Endothelial cell of umbilical vein (primary cell): ENCODE measurements at regions not wholly inside any gene's neighbourhood (a gene's known extent, or its start where the extent isn't known, plus 50 kb on each side); places are given as distances from the start of the nearest gene placed in this dataset.

Experiments
- BruUV-seq: library from RNA; stranded (reverse); fragments of 400-500 nt; replicated peaks from 2 replicates; lab custom pipeline; 2021; lab: Mats Ljungman, UMichigan
- CTCF ChIA-PET: fragments of 300-600, 350-600 bp; sonication (Branson Sonifier 250); formaldehyde crosslinking; loops from one replicate; lab custom pipeline; 2021; ENCODE audit warnings: antibody characterized with exemption, inconsistent platforms; lab: Charles Lee
- POLR2A ChIA-PET: fragments of 300-600, 350-600 bp; sonication (Branson Sonifier 250); formaldehyde crosslinking; loops from one replicate; lab custom pipeline; 2021; ENCODE audit warnings: antibody characterized with exemption, inconsistent platforms; lab: Charles Lee
- DNase-seq: peaks from one replicate; pipeline ENCODE4 v3.0.0-alpha.2; 2011; ENCODE audit warnings: low read depth, low spot score
- FAIRE-seq: peaks from 2 replicates; lab custom pipeline; 2011; peaks lifted over from hg19 to GRCh38; lab: Jason Lieb, UNC
- H2AFZ ChIP-seq: 2 replicates; pipeline ENCODE4 v1.6.0; 2012; ENCODE audit warnings: low read depth, low read length, control low read depth, inconsistent platforms
- H3K27ac ChIP-seq: 2 replicates; pipeline ENCODE4 v1.5.1; 2011; ENCODE audit warnings: low read depth, mild to moderate bottlenecking, control low read depth, low read length, moderate library complexity; ENCODE audit not compliant: insufficient read depth
- H3K27me3 ChIP-seq, 2 experiments: 2 replicates each; pipeline versions ENCODE4 v1.6.0 to v1.6.1; 2011; ENCODE audit warnings: low read length in 2 of 2, mixed read lengths in 1 of 2; ENCODE audit not compliant: control insufficient read depth in 2 of 2, insufficient read depth in 2 of 2
- H3K36me3 ChIP-seq, 2 experiments: 2 replicates in 1 of 2; 3 replicates in 1 of 2; pipeline ENCODE4 v1.5.1; 2011; ENCODE audit warnings: low read length in 2 of 2, mild to moderate bottlenecking in 1 of 2, moderate library complexity in 1 of 2; ENCODE audit not compliant: control insufficient read depth in 2 of 2, insufficient read depth in 2 of 2; ENCODE audit errors: extremely low read depth in 1 of 2
- H3K4me1 ChIP-seq: 3 replicates; pipeline ENCODE4 v1.5.1; 2011; ENCODE audit warnings: mild to moderate bottlenecking, low read length; ENCODE audit not compliant: control insufficient read depth, insufficient read depth; ENCODE audit errors: extremely low read depth
- H3K4me2 ChIP-seq: 2 replicates; pipeline ENCODE4 v1.6.1; 2011; ENCODE audit warnings: low read length, control low read depth, mixed read lengths; ENCODE audit not compliant: insufficient read depth
- H3K4me3 ChIP-seq, 3 experiments: fragments of 200-600 bp in 1 of 3; sonication (generic), shearing (Covaris generic) in 1 of 3; replicated peaks in 1 of 3; 2 replicates each; pipeline ENCODE4 v1.5.1; 2011 to 2016; ENCODE audit warnings: control low read depth in 3 of 3, low read length in 3 of 3, mild to moderate bottlenecking in 2 of 3, inconsistent platforms in 1 of 3, low read depth in 1 of 3, moderate library complexity in 1 of 3; ENCODE audit not compliant: insufficient read depth in 1 of 3
- H3K79me2 ChIP-seq: 2 replicates; pipeline ENCODE4 v1.6.0; 2012; ENCODE audit warnings: low read length, inconsistent platforms; ENCODE audit not compliant: control insufficient read depth, insufficient read depth
- H3K9ac ChIP-seq: replicated peaks from 2 replicates; pipeline ENCODE3; 2011; ENCODE audit warnings: low read length, control low read depth; ENCODE audit not compliant: insufficient read depth; ENCODE audit errors: extremely low read depth
- H3K9me1 ChIP-seq: replicated peaks from 3 replicates; pipeline ENCODE4 v1.6.0; 2011; ENCODE audit warnings: mild to moderate bottlenecking, low read length; ENCODE audit not compliant: control insufficient read depth, insufficient read depth; ENCODE audit errors: extremely low read depth
- H3K9me3 ChIP-seq: replicated peaks from 2 replicates; pipeline ENCODE4 v1.5.1; 2012; ENCODE audit warnings: low read length, inconsistent platforms; ENCODE audit not compliant: control insufficient read depth, insufficient read depth
- H4K20me1 ChIP-seq: replicated peaks from 2 replicates; pipeline ENCODE3; 2011; ENCODE audit warnings: mild to moderate bottlenecking, low read length; ENCODE audit not compliant: control insufficient read depth, insufficient read depth; ENCODE audit errors: extremely low read depth
- FOS ChIP-seq: IDR thresholded peaks from 2 replicates; pipeline ENCODE4 v1.6.1; 2011; ENCODE audit warnings: mild to moderate bottlenecking, low read length, moderate library complexity, borderline replicate concordance; ENCODE audit not compliant: insufficient read depth
- MAX ChIP-seq: IDR thresholded peaks from 2 replicates; pipeline ENCODE4 v1.6.1; 2011; ENCODE audit not compliant: insufficient read depth, insufficient read length
- MYC ChIP-seq: IDR thresholded peaks from one replicate; pipeline ENCODE4 v1.6.1; 2011; ENCODE audit warnings: mild to moderate bottlenecking, low read depth, low read length
- POLR2A ChIP-seq: IDR thresholded peaks from 2 replicates; pipeline ENCODE4 v1.6.1; 2012; ENCODE audit warnings: low read depth, mild to moderate bottlenecking, control low read depth, low read length
- POLR2AphosphoS5 ChIP-seq: IDR thresholded peaks from 2 replicates; pipeline ENCODE4 v1.6.1; 2012; ENCODE audit warnings: low read depth, mild to moderate bottlenecking, control low read depth, low read length, moderate library complexity; ENCODE audit not compliant: insufficient read depth
- dilution Hi-C: fragments of 300-500 bp; cut with MboI; formaldehyde crosslinking; loops from one replicate; pipeline ENCODE4 v1.15.0; 2019; ENCODE audit warnings: low sequenced_read_pairs; ENCODE audit not compliant: extremely low pct_ligation_motif_present
- intact Hi-C: fragments of 100-400 bp; cut with micrococcal nuclease; formaldehyde crosslinking; loops from one replicate; pipeline ENCODE4 v1.10.0; 2022
- TF ChIP-seq, protein P1 (sequence below), 2 donors: IDR thresholded peaks; 1 replicate in 1 of 2; 2 replicates in 1 of 2; pipeline ENCODE4 v1.5.1; 2011; ENCODE audit warnings: low read length in 2 of 2, mild to moderate bottlenecking in 2 of 2, moderate library complexity in 2 of 2, control low read depth in 1 of 2, inconsistent platforms in 1 of 2, low read depth in 1 of 2; ENCODE audit not compliant: insufficient read depth in 1 of 2; ENCODE audit errors: extremely low read depth in 1 of 2

DNA sequence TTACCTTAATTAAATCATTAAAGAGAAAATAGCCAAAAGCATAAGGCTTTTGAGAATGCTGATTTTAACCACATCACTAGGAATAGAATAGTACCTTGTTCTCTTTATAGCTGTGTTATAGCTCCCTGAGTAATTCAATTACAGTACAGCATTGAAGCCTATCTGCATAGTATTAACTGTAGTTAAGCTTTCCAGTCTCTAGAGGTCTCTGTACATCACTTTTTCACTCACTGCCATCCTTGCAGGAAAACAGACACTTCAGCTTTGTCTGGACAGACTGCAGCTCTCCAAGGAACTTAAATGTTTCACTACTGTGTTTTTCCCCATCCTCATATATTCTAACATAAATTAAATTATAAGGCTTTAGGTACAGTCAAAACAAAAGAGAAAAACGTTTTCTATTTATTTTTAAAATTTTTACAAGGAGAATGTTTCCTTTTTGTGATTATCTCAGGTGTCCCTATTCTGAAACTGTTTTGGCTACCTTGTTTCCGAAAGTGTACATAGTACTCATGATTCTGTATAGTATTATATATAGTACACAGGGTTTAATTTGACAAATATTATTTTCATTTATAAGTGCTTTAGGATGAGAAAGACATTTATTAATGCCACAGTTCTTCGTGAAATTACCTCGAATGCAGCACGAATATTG lies 407.9 kb downstream of the PCDH18 start:
- Histone ChIP-seq H3K4me2 (no peak overlapping the region), H3K9ac (no peak overlapping the region), H3K9me1 (no peaks in the 10 kb centered on the region), H3K4me3 (no peak overlapping the region), H3K27me3 (no peaks in the 10 kb centered on the region), H3K79me2 (no peaks in the 10 kb centered on the region), H2AFZ (no peak overlapping the region), H3K9me3 (no peaks in the 10 kb centered on the region), H3K36me3 (no peaks in the 10 kb centered on the region), H3K27ac (no peak overlapping the region), H4K20me1 (no peaks in the 10 kb centered on the region), H3K4me1 (no peaks in the 10 kb centered on the region)
- TF ChIP-seq, protein P1, sequence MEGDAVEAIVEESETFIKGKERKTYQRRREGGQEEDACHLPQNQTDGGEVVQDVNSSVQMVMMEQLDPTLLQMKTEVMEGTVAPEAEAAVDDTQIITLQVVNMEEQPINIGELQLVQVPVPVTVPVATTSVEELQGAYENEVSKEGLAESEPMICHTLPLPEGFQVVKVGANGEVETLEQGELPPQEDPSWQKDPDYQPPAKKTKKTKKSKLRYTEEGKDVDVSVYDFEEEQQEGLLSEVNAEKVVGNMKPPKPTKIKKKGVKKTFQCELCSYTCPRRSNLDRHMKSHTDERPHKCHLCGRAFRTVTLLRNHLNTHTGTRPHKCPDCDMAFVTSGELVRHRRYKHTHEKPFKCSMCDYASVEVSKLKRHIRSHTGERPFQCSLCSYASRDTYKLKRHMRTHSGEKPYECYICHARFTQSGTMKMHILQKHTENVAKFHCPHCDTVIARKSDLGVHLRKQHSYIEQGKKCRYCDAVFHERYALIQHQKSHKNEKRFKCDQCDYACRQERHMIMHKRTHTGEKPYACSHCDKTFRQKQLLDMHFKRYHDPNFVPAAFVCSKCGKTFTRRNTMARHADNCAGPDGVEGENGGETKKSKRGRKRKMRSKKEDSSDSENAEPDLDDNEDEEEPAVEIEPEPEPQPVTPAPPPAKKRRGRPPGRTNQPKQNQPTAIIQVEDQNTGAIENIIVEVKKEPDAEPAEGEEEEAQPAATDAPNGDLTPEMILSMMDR (IDR thresholded peaks at IDR 0.05; ENCODE audit: extremely low read depth in 1 of 2, insufficient read depth in 1 of 2, low read depth in 1 of 2, low read length in 2 of 2), result peak in 1 of 2 donors; percentile 42
- TF ChIP-seq MYC (no peak), POLR2AphosphoS5 (no peak)
- no peak for FAIRE-seq
- CTCF ChIA-PET, result interaction anchor here (0.6 to 3.7 kb wide), 32 partner anchors 8 to 1817 kb away, joined by 3 to 40 read pairs (median 4); no protein-coding TSS in a partner anchor
- BruUV-seq, result no TSS peak
- DNase-seq, result peak; percentile 35
- dilution Hi-C loops (no loop called here), intact Hi-C loops (loop anchor here (1.0 to 10.0 kb wide), 5 partner anchors 407 to 1556 kb away; no protein-coding TSS in a partner anchor)
- POLR2A ChIA-PET, result no interaction called here

GRCh38 chr4:137122876-137123275 lies 409.4 kb downstream of the PCDH18 start:
- BruUV-seq, result no TSS peak
- Histone ChIP-seq H2AFZ (no peak overlapping the region), H3K4me2 (no peak overlapping the region), H3K9me1 (no peaks in the 10 kb centered on the region), H3K27me3 (no peaks in the 10 kb centered on the region), H3K27ac (no peak overlapping the region), H3K9ac (no peak overlapping the region), H3K4me1 (no peaks in the 10 kb centered on the region), H3K79me2 (no peaks in the 10 kb centered on the region), H3K9me3 (no peaks in the 10 kb centered on the region), H3K36me3 (no peaks in the 10 kb centered on the region), H4K20me1 (no peaks in the 10 kb centered on the region), H3K4me3 (no peak overlapping the region)
- intact Hi-C loops (loop anchor here (10.0 kb wide), 1 partner anchor 602 kb away; no protein-coding TSS in a partner anchor), dilution Hi-C loops (no loop called here)
- no peak for FAIRE-seq
- POLR2A ChIA-PET, result no interaction called here
- CTCF ChIA-PET, result interaction anchor here (1.5 to 3.7 kb wide), 9 partner anchors 8 to 1558 kb away, joined by 4 to 40 read pairs (median 8); no protein-coding TSS in a partner anchor
- no peak for DNase-seq
- TF ChIP-seq MAX (no peak), FOS (no peak), POLR2A (no peak)
